Spleen (tissue), 11 donors: ENCODE measurements at regions not wholly inside any gene's neighbourhood (a gene's known extent, or its start where the extent isn't known, plus 50 kb on each side); places are given as distances from the start of the nearest gene placed in this dataset.
"Not testable (repeated sequence)": the region's sequence is repeated elsewhere in the genome, so short reads cannot be mapped to it uniquely, and the experiment has no call there.

ENCODE experiments used
- DNase-seq: peaks from one replicate; pipeline ENCODE4 v3.0.0-alpha.2; 2020
- H3K27ac ChIP-seq, 8 donors: fragments of 200-600 bp; sonication (generic) in 7 of 8; 1 replicate in 4 of 8; 2 replicates in 4 of 8; pipeline versions ENCODE4 v1.5.0 to v1.8.0; 2016 to 2021; ENCODE audit warnings: inconsistent platforms in 4 of 8, mild to moderate bottlenecking in 4 of 8, moderate library complexity in 1 of 8
- H3K27me3 ChIP-seq, 7 donors: fragments of 200-600 bp; sonication (generic) in 6 of 7; replicated peaks in 1 of 7; 1 replicate in 4 of 7; 2 replicates in 3 of 7; pipeline versions ENCODE4 v1.5.0 to v1.8.0; 2016 to 2021; ENCODE audit warnings: inconsistent platforms in 3 of 7, mild to moderate bottlenecking in 1 of 7
- H3K36me3 ChIP-seq, 6 donors: fragments of 200-600 bp; sonication (generic) in 5 of 6; 1 replicate in 4 of 6; 2 replicates in 2 of 6; pipeline versions ENCODE4 v1.5.0 to v1.8.0; 2016 to 2021; ENCODE audit warnings: inconsistent platforms in 2 of 6
- H3K4me1 ChIP-seq, 6 donors: fragments of 200-600 bp; sonication (generic) in 5 of 6; 1 replicate in 3 of 6; 2 replicates in 3 of 6; pipeline versions ENCODE4 v1.5.0 to v1.8.0; 2016 to 2021; ENCODE audit warnings: inconsistent platforms in 3 of 6
- H3K4me3 ChIP-seq, 8 donors: fragments of 200-600 bp; sonication (generic) in 7 of 8; 1 replicate in 4 of 8; 2 replicates in 4 of 8; pipeline versions ENCODE4 v1.5.0 to v1.8.0; 2016 to 2021; ENCODE audit warnings: inconsistent platforms in 4 of 8, mild to moderate bottlenecking in 4 of 8, moderate library complexity in 2 of 8
- H3K9me3 ChIP-seq, 8 donors: fragments of 200-600 bp; sonication (generic) in 7 of 8; 1 replicate in 4 of 8; 2 replicates in 4 of 8; pipeline versions ENCODE4 v1.5.0 to v1.8.0; 2016 to 2021; ENCODE audit warnings: inconsistent platforms in 4 of 8
- CTCF ChIP-seq, 11 experiments: fragments of 200-600 bp in 7 of 11; fragments of 450-650 bp in 4 of 11; sonication (generic) in 4 of 11; IDR thresholded peaks in 8 of 11; conservative IDR thresholded peaks in 3 of 11; 1 replicate in 7 of 11; 2 replicates in 4 of 11; pipeline versions ENCODE4 v1.4.0 to v1.8.0; 2016 to 2021; ENCODE audit warnings: antibody characterized with exemption in 11 of 11, inconsistent platforms in 4 of 11, mild to moderate bottlenecking in 1 of 11
- POLR2A ChIP-seq, 3 donors: fragments of 450-650 bp; IDR thresholded peaks; one replicate each; pipeline ENCODE4 v1.5.1; 2017; ENCODE audit warnings: antibody characterized with exemption in 3 of 3, mild to moderate bottlenecking in 1 of 3
- POLR2AphosphoS5 ChIP-seq, 3 donors: sonication (generic); formaldehyde crosslinking; IDR thresholded peaks; one replicate each; pipeline ENCODE4 v1.5.1; 2017; ENCODE audit warnings: antibody characterized with exemption in 3 of 3
- WGBS, 5 donors: extraction: QIAGEN DNeasy Blood & Tissue Kit in 3 of 5; methylation state at CpG; one replicate each; pipeline versions ENCODE4 v1.1.5 to v1.1.7; 2013 to 2018; 5-methylcytosine and 5-hydroxymethylcytosine counted together
- intact Hi-C: fragments of 100-400 bp; cut with DNase I; formaldehyde crosslinking; loops from one replicate; pipeline ENCODE4 v1.15.0; 2023; ENCODE audit warnings: low total_unique reads
- donor health status: healthy with polysubstance abuse.
- donor health status: DM: no; HTN: no; CAD: no; lungs with moderate emphysema.
- donor health status: DM: no; HTN: no; CAD: no.
- donor health status: Bipolar disorder and iron deficiency.
- donor health status: healthy.
- donor health status: DM: no; HTN: no; CAD: no.
- donor health status: DM: yes; HTN: yes; CAD: no.

- Histone ChIP-seq H3K9me3 (no peaks in the 10 kb centered on the region), H3K4me1 (peaks cover 0 to 5% (median 0%) of the 10 kb centered on the region in 6 donors), H3K4me3 (no peak overlapping the region), H3K36me3 (no peaks in the 10 kb centered on the region), H3K27ac (no peak overlapping the region), H3K27me3 (peaks cover 0 to 3% (median 0%) of the 10 kb centered on the region in 7 donors)
- intact Hi-C loops = no loop called here
- TF ChIP-seq POLR2A (IDR thresholded peaks at IDR 0.05) (no peak), CTCF (IDR thresholded peaks at IDR 0.05 in 8 of 11, conservative IDR thresholded peaks at IDR 0.05 in 3 of 11) (no peak), POLR2AphosphoS5 (IDR thresholded peaks at IDR 0.05) (no peak)
- 82 to 90% (median 86%) methylated on average over 11 to 17 of the region's 17 CpGs for WGBS, 5 donors
- peak; percentile 55 for DNase-seq
Measured at GRCh38 chr22:23393721-23394320, 186.3 kb downstream of the IGLL1 start.

- H3K4me3 ChIP-seq, H3K27me3 ChIP-seq, intact Hi-C loops, DNase-seq, H3K36me3 ChIP-seq, H3K27ac ChIP-seq, H3K9me3 ChIP-seq: not testable (repeated sequence)
- H3K4me1 ChIP-seq = peaks cover 0 to 10% (median under 1%) of the 10 kb centered on the region in 6 donors
- 54 to 65% (median 57%) methylated on average over 6 to 13 of the region's 14 CpGs; no CpG with 5 or more reads in 1 of the 5 donors for WGBS, 5 donors
Measured at GRCh38 chr22:23393199-23393598, 186.9 kb downstream of the IGLL1 start.

GRCh38 chr22:23392420-23393121 lies 187.5 kb downstream of the IGLL1 start:
- Histone ChIP-seq H3K36me3 (no peaks in the 10 kb centered on the region), H3K9me3 (no peaks in the 10 kb centered on the region), H3K4me1 (peaks cover 0 to 15% (median 3%) of the 10 kb centered on the region in 6 donors), H3K4me3 (no peak overlapping the region), H3K27me3 (peaks cover 0 to 3% (median 0%) of the 10 kb centered on the region in 7 donors), H3K27ac (no peak overlapping the region)
- intact Hi-C loops = no loop called here
- 70 to 92% (median 88%) methylated on average over 6 to 11 of the region's 11 CpGs for WGBS, 5 donors
- peak; percentile 65 for DNase-seq
- TF ChIP-seq CTCF (IDR thresholded peaks at IDR 0.05 in 8 of 11, conservative IDR thresholded peaks at IDR 0.05 in 3 of 11) (no peak), POLR2A (IDR thresholded peaks at IDR 0.05) (no peak), POLR2AphosphoS5 (IDR thresholded peaks at IDR 0.05) (no peak)

DNA sequence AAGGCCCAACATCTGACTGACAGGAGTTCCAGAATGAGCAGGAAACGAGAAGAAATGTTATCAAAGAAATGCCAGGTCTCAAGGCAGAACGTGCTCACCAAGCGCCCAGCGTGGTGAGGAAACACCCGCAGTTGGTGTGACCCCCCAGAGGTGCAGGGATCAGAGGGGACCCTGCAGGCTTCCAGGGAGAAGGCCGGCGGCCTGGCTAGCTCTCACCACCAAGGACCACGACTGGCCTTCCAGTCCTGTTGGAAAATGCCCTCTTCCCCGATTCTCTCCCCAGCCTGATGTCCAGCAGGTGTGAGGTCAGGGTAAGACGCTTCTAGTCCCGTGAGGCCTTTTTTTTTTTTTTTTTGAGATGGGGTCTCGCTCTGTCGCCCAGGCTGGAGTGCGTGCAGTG lies 189.1 kb downstream of the IGLL1 start:
- DNase-seq = no peak
- Histone ChIP-seq H3K9me3 (no peaks in the 10 kb centered on the region), H3K36me3 (no peaks in the 10 kb centered on the region), H3K27me3 (peaks cover 0 to 10% (median 0%) of the 10 kb centered on the region in 7 donors), H3K4me3 (no peak overlapping the region), H3K4me1 (peaks cover 0 to 31% (median 7%) of the 10 kb centered on the region in 6 donors), H3K27ac (no peak overlapping the region)
- TF ChIP-seq POLR2A (IDR thresholded peaks at IDR 0.05) (no peak), POLR2AphosphoS5 (IDR thresholded peaks at IDR 0.05) (no peak), CTCF (IDR thresholded peaks at IDR 0.05 in 8 of 11, conservative IDR thresholded peaks at IDR 0.05 in 3 of 11) (no peak)
- WGBS, 5 donors = 76 to 86% (median 81%) methylated on average over 14 of the region's 14 CpGs
- intact Hi-C loops = no loop called here
